ENCODE measurements at regions not wholly inside any gene's neighbourhood (a gene's known extent, or its start where the extent isn't known, plus 50 kb on each side); places are given as distances from the start of the nearest gene placed in this dataset.

- DNase-seq (ENCODE audit: low read depth): no peak
These were observed 159.4 kb downstream of the COPS8 start for GRCh38 chr2:237244976-237245646.

- no peak for DNase-seq (ENCODE audit: low read depth)
These were observed 163.4 kb downstream of the COL6A3 start for GRCh38 chr2:237250599-237250998.

DNA sequence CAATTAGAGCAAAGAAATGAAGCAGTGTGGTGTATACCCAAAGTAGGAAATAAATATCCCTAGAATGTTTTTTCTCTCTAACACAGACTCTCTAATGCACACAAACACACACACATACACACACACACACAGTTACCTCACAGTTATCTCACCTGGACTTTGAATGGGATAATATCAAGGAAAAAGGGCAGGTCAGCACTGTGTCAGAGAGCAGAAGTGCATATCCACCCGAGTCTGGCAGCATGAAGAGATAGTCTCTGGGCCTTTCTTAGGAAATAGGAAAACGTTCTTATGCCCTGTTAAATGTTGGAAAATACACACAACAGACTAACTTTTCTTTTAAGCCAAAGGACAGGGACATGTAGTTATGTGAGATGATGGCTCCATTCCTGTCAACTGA, 162.0 kb downstream of the COL6A3 start:
- no peak for DNase-seq (ENCODE audit: low read depth)

DNA sequence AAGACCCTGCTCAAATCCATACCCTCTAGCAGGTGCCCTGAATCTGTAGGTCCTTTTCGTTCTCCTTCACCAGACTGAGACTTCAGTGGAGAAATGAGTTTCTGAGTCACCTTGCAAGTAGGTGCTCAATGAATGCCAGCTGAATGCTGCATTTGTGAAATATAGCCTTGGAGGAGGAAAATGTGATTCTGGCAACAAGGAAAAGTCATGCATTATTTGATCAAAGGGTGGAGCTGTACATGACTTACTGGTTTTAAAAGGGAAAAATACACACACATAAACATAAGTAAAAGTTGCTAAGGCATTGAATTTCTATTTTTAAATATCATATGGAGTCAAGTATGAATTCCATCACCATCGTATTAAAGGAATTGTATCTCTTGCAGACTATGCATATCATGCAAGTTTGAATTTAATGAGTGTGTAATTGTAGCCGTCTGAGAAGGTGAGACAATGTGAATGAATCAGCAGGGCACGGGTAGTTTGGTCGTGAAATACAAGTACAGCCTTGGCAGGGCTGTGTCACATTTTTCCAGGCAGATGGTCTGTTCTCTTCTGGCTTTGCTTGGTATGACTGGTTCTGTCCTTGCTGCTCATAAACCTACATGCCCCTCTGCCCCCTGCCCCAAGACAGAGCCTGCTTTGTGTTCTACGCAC, 160.8 kb downstream of the COL6A3 start:
- no peak for DNase-seq (ENCODE audit: low read depth)

- no peak for DNase-seq (ENCODE audit: low read depth)
These were observed 159.5 kb downstream of the COL6A3 start for GRCh38 chr2:237254369-237254861.

DNA sequence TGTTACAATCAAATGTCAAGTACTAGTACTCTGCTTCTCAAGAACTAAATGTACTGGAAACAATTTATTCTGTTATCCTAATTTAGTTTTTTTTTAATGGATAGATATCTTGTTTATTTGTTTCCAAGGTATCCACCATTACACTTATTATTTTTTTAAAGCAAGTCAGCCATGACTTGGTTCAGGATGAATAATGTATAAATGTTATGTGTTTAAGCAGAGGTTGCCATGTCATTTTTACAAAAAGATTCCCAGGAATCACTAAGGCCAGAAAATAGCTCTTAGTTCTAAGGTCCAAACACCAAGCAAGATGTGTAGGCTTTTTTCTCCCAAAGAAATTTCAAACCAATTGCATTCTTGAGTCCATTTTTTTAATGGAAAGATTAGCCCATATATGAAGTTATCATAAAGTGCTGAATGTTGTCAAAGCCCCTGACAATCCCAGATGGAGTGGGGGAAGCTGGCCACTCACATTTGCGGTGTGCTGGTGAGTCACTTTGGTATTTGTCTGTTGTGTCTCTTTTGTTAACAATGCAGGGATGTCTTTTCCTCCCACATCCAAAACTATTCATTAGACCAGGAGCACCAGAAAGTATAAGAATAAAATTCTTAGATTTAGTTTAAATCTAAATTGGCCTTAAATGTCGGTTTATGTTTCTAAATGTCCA, 158.9 kb downstream of the COL6A3 start:
- no peak for DNase-seq (ENCODE audit: low read depth)

DNA sequence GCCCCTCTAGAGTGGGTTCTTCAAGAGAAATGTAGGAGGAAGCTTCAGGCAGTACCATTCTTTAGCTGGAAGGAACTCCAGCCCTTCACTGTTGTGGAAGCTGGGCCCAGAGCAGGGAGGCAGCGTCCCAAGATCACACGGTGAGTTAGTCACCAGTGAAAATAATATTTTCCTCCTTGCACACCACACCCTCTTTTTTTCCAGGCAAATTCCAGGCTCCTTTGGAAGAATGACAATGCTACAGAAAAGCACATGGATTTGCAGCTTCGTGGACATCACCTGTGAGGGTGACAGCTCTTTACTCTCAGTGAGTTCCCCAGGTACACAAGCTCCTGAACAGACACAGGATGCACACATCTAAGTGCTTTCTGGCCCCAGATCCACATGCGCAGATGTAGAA, 157.1 kb downstream of the COL6A3 start:
- DNase-seq (ENCODE audit: low read depth): no peak

DNA sequence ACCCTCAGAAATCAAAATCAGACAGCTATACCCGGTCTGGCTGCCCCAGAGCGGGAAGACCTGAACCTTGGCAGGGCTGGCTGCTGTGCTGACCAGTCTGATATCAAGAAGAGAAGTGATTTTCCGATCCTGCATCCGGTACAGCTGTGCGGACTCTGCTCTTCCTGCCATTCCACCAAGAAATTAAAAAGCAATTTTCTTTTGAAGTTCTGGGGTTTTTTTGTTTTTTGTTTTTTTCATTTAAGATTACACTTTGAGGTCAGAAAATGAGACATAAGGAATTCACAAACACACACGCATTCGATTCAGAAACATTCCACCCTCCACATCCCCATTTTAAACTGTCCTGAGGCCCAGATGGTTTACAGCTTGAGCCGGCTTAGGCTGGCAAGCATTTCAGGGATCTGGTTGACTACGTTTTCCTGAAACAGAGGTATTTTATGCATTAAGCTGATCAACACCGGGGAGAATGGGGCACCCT, 156.5 kb downstream of the COL6A3 start:
- no peak for DNase-seq (ENCODE audit: low read depth)

- no peak for DNase-seq (ENCODE audit: low read depth)
These were observed 155.8 kb downstream of the COL6A3 start for GRCh38 chr2:237258116-237258515.

DNA sequence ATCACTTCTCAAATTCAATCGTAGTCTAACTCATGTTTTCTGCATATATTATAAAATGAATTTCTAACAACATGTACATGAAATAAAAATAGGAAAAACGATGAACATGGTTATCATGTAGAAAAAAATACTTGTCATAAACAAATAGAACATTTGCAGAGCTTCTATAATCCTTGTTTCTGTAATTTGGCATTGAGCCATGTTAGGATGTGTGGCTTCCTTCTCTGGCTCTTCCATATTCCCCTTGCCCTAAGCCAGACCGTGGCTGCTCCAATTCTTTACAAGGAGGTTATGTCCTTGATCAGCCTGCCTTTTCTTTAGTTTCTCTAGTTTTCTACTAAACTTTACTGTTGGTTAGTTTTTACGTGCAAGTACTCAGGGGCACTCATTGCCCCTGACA, 155.3 kb downstream of the COL6A3 start:
- DNase-seq (ENCODE audit: low read depth): no peak

DNA sequence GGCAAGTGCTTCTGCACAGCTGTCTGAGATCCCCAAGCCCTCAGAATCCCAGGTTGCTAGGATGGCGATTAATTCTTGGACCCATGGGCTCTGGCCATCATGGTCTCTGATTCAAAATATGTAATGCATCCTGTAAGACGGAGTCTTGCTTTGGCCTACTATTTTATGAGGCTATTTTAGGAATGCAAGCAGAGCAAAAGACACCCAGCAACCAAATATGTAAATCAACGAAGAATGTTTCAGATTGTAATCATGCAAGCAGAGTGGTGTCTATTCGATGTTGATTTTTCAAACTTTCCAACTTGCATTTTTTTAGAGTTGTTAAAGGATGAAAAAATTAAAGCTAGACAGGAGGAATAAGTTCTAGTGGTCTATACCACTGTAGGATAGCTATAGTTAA, 154.8 kb downstream of the COL6A3 start:
- no peak for DNase-seq (ENCODE audit: low read depth)

- DNase-seq (ENCODE audit: low read depth): no peak
These were observed 153.8 kb downstream of the COL6A3 start for GRCh38 chr2:237260039-237260620.

DNA sequence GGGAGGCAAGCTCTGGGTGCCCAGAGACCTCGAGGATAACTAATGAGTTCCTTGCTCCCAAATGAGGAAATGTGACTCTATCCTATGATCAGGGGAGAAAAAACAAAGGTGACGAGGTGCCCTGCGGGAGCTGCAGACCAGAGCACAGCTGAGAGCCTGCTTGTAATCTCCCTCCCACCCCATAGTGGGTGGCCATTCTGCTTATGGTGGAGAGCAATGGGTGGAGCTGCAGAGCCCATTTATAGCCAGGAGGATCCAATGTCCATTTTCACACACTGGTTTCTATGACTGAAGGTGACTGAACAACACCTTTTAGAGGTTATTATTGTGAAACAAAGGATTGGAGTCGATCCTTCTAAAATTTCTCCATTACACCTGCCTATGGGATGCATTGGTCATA, 153.3 kb downstream of the COL6A3 start:
- DNase-seq (ENCODE audit: low read depth): no peak

- DNase-seq (ENCODE audit: low read depth): no peak
These were observed 152.6 kb downstream of the COL6A3 start for GRCh38 chr2:237261327-237261726.

DNA sequence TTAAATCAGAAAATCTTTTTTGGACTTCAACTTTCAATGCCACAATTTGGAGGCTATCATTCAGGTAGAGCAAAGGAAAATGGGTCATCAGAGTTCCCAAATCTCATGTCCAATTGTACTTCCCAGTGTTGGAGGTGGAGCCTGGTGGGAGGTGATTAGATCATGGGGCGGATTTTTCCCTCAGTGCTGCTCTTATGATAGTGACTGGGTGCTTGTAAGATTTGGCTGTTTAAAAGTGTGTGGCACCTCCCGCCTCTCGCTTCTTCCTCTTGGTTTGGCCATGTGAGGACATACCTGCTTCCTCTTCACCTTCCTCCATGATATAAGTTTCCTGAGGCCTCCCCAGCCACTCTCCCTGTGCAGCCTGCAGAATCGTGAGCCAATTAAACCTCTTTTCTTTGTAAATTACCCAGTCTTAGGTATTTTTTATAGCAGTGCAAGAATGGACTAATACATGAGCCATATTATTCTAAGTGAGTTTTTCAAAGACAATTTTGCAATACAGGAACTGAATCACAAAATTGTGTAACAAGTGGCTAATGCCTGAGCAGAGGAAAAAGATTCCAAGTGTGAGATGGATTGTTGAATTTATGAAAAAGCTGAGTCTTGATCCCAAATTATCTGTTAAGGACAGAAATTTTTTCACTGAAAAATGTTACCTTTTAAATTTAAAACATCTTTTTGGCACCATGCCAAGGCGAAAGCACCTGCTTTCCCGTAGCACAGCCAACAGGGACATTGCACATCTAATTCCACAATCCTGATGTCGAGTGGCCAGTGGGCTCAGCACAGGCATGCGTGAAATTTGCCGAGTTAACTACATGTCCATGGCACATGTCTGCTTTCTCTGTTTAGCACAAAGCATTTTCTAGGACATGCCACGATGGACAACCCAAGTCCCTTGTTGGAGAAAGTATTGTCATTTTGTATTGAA, 150.9 kb downstream of the COL6A3 start:
- DNase-seq (ENCODE audit: low read depth): no peak

DNA sequence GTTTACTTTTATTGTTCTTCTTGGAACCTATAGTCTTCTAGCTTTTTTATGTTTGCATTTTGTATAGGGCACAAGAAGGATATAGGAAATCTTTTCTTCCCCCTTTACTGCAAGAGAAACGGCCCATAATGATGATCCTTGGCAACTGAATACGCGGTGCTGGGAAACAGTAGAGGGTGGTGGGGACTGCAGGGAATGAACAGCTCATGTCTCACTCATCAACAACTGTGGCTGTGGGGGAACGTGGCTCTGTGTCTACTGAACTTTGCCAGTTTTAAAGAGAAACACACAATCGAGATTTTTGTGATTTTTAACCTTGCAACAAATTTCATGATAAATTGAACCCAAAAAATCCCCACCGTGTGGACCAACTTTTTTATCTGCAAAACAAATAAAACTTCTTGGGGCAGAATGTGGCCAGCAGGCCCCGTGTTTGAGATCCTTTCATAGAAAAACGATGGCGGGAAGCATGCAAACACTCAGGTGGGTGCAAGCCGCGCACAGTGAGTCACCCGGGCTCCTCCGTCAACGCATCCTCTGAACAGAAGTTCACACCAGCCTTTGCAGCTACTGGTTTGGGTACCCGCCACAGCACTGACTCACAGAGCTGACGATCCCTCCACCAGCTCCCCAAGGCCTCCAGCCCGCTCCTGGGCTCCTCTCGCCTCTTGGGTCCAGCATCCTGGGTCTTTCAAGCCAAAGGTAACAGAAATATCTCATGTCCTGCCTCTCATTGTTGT, 149.3 kb downstream of the COL6A3 start:
- no peak for DNase-seq (ENCODE audit: low read depth)

DNA sequence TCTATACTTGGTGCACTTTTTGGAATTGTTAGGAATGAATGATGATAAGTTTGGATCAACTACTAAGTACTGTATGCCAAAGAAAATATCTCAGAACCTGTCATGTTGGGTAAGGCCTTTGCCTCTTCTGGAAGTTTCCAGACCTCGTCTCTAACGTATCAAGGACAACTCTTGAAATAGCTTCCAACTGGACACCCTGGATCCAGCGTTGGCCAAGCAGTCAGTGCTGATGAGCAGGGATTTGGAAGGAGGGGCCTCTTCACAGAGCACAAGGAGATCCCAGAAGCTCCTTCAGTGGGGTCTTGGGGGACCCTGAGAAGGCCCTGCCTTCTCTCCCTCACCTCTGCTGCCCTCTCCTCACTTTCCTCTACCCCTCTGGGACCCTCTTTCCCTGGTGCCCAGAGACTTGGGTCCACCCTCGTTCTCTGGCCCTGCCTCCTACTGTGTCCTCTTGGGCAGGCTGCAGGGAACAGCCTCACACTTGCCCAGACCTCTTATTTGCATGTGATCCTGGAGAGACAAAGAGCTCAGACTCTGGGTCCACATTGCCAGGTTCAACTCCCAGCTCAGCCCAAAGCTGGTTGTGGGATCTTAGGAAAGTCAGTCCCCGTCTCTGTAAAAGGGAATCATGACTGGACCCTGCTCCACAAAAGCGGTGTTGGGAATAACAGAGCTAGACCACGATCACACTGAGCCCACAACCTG, 145.8 kb downstream of the COL6A3 start:
- DNase-seq (ENCODE audit: low read depth): no peak

DNA sequence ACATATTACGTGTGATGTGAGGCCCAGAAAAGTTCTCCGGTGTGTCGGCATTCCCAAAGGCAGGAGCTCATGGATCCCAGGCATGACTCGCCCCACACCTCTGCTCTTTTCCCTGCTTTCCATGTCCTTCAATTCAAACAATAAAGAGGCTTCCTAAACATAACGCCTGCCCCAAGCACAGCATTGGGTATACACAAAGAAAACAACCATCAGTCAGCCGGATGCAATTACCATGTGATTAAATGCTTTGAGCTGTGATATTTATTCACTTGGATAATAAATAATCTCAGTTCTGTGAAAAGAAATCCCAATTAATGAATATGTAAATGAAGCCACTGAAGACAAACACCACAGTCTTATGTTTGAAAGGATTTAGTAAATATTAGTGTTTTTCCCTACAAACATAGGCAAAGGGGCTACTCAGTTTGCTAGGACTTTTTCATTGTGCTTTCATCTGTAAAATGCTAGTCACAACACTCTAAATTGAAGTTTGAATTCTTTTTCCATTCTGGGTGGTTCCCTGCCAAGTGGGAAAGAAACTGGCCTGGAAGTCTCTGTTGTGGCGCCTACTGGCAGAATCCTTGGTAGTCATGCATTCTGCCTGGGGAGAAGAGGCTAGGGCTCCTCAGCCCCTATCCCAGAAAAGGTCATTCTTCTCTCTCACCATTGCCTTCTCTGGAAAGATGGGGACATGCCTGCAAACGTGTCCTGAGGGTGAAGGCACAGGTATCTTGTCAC, 144.7 kb downstream of the COL6A3 start:
- DNase-seq (ENCODE audit: low read depth): no peak

DNA sequence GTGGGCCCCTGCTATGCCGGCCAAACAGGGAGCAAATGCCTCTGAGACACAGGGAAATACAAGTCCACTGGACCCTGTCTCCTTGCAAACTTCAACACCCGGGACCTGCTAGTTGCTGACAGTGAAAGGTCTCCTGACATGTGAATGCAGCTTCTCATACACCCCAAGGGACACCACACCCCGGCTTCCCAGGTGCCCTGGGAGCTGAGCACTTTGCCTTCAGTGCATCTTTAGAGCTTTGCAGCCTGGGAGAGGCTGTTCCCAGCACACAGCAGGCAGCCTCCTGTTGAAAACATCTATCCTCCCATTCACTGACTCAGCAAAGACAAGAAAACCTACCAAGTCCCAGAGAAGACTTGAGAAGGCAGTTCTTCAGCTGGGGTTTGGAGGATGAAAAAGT, 143.4 kb downstream of the COL6A3 start:
- no peak for DNase-seq (ENCODE audit: low read depth)
